GM12878 (cell line): ENCODE measurements at regions not wholly inside any gene's neighbourhood (a gene's known extent, or its start where the extent isn't known, plus 50 kb on each side); places are given as distances from the start of the nearest gene placed in this dataset.

Experiments used
- EGR1 ChIP-seq, 2 experiments: IDR thresholded peaks; 1 replicate in 1 of 2; 2 replicates in 1 of 2; pipeline ENCODE4 v1.6.1; 2011 to 2012; ENCODE audit warnings: low read depth in 2 of 2, low read length in 2 of 2, borderline replicate concordance in 1 of 2, mild to moderate bottlenecking in 1 of 2, moderate library complexity in 1 of 2
- EP300 ChIP-seq, 2 experiments: fragments of 150-350 bp in 1 of 2; IDR thresholded peaks; 2 replicates each; pipeline ENCODE4 v1.6.1; 2011 to 2012; ENCODE audit warnings: low read depth in 2 of 2, low read length in 2 of 2, borderline replicate concordance in 1 of 2, improper control_type of control experiment in 1 of 2, inconsistent platforms in 1 of 2; ENCODE audit not compliant: control insufficient read depth in 1 of 2
- NFYA ChIP-seq: IDR thresholded peaks from 2 replicates; pipeline ENCODE4 v1.6.1; 2011; ENCODE audit warnings: low read depth, mild to moderate bottlenecking, low read length, improper control_type of control experiment, borderline replicate concordance
- NFYB ChIP-seq: IDR thresholded peaks from 2 replicates; pipeline ENCODE4 v1.6.1; 2011; ENCODE audit warnings: low read depth, mild to moderate bottlenecking, low read length, improper control_type of control experiment, moderate library complexity; ENCODE audit not compliant: insufficient read depth
- TF ChIP-seq, protein P1 (sequence below), 3 experiments: IDR thresholded peaks in 2 of 3; conservative IDR thresholded peaks in 1 of 3; 2 replicates each; pipeline ENCODE4 v1.5.1; 2011; ENCODE audit warnings: low read depth in 3 of 3, low read length in 3 of 3, mild to moderate bottlenecking in 3 of 3, control low read depth in 2 of 3, moderate library complexity in 2 of 3, inconsistent platforms in 1 of 3, mixed read lengths in 1 of 3; ENCODE audit not compliant: control insufficient read depth in 2 of 3, insufficient read depth in 1 of 3; ENCODE audit errors: extremely low read depth in 1 of 3
- TF ChIP-seq, protein P2 (sequence below): IDR thresholded peaks from 2 replicates; pipeline ENCODE4 v1.6.1; 2012; ENCODE audit warnings: low read depth, low read length, improper control_type of control experiment

DNA sequence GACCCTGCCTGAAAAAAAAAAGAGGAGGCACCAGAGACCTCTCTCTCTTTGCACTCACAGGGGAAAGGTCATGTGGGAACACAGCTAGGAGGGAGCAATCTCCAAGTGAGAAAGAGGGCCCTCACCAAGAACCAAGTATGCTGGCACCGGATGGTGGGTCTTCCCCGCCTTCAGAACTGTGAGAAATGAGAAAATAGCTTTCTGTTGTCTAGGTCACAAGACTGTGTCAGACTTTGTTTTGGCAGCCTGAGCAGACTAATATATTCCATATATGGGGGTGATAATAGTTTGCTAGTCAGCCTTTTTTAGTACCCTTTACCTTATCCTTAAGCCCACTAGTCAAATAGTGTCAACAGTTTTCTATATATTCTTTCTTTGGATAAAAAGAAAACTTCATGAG lies 193.0 kb downstream of the TRIML1 start:
- TF ChIP-seq, protein P1, sequence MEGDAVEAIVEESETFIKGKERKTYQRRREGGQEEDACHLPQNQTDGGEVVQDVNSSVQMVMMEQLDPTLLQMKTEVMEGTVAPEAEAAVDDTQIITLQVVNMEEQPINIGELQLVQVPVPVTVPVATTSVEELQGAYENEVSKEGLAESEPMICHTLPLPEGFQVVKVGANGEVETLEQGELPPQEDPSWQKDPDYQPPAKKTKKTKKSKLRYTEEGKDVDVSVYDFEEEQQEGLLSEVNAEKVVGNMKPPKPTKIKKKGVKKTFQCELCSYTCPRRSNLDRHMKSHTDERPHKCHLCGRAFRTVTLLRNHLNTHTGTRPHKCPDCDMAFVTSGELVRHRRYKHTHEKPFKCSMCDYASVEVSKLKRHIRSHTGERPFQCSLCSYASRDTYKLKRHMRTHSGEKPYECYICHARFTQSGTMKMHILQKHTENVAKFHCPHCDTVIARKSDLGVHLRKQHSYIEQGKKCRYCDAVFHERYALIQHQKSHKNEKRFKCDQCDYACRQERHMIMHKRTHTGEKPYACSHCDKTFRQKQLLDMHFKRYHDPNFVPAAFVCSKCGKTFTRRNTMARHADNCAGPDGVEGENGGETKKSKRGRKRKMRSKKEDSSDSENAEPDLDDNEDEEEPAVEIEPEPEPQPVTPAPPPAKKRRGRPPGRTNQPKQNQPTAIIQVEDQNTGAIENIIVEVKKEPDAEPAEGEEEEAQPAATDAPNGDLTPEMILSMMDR (IDR thresholded peaks at IDR 0.05 in 2 of 3, conservative IDR thresholded peaks at IDR 0.05 in 1 of 3; ENCODE audit: control insufficient read depth in 2 of 3, extremely low read depth in 1 of 3, insufficient read depth in 1 of 3, low read depth in 3 of 3, low read length in 3 of 3): no peak
- TF ChIP-seq EGR1 (IDR thresholded peaks at IDR 0.05; ENCODE audit: borderline replicate concordance in 1 of 2, low read depth in 2 of 2, low read length in 2 of 2) (no peak), NFYA (no peak), EP300 (IDR thresholded peaks at IDR 0.05; ENCODE audit: borderline replicate concordance in 1 of 2, control insufficient read depth in 1 of 2, low read depth in 2 of 2, low read length in 2 of 2) (no peak), NFYB (no peak)
- TF ChIP-seq, protein P2, sequence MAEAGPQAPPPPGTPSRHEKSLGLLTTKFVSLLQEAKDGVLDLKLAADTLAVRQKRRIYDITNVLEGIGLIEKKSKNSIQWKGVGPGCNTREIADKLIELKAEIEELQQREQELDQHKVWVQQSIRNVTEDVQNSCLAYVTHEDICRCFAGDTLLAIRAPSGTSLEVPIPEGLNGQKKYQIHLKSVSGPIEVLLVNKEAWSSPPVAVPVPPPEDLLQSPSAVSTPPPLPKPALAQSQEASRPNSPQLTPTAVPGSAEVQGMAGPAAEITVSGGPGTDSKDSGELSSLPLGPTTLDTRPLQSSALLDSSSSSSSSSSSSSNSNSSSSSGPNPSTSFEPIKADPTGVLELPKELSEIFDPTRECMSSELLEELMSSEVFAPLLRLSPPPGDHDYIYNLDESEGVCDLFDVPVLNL: no peak
